IMR-90 (cell line): ENCODE measurements at regions not wholly inside any gene's neighbourhood (a gene's known extent, or its start where the extent isn't known, plus 50 kb on each side); places are given as distances from the start of the nearest gene placed in this dataset.

ENCODE experiments used
- ATAC-seq: fragments of 200-7000 bp; cut with Tn5 transposase; 2 replicates; pipeline ENCODE4 v1.9.1; 2020; ENCODE audit warnings: low read depth, mild to moderate bottlenecking, moderate library complexity
- BruUV-seq: library from RNA; stranded (reverse); fragments of 400-500 nt; replicated peaks from 2 replicates; lab custom pipeline; 2021; lab: Mats Ljungman, UMichigan
- CTCF ChIA-PET: fragments of 300-600 bp; formaldehyde crosslinking; extraction: SDS; loops from one replicate; lab custom pipeline; 2021; ENCODE audit warnings: antibody characterized with exemption; lab: Yijun Ruan, JAX
- POLR2A ChIA-PET: fragments of 300-600 bp; sonication (Branson Sonifier 250); formaldehyde crosslinking; loops from one replicate; lab custom pipeline; 2022; ENCODE audit warnings: antibody characterized with exemption; ENCODE audit not compliant: unreplicated experiment; lab: Charles Lee
- DNase-seq: peaks from one replicate; pipeline ENCODE4 v3.0.0; 2013
- H2AFZ ChIP-seq: replicated peaks from 2 replicates; pipeline ENCODE3; 2013; ENCODE audit warnings: low read length, mild to moderate bottlenecking; ENCODE audit not compliant: poor library complexity
- H2AK5ac ChIP-seq: 2 replicates; pipeline ENCODE4 v1.6.1; 2013; ENCODE audit warnings: low read depth, low read length, inconsistent platforms
- H2AK9ac ChIP-seq: replicated peaks from 2 replicates; pipeline ENCODE3; 2013; ENCODE audit warnings: mild to moderate bottlenecking, low read depth, low read length, moderate library complexity; ENCODE audit not compliant: poor library complexity
- H2BK120ac ChIP-seq: 2 replicates; pipeline ENCODE4 v1.6.1; 2013; ENCODE audit warnings: low read depth, low read length, inconsistent platforms
- H2BK15ac ChIP-seq: 3 replicates; pipeline ENCODE4 v1.6.1; 2013; ENCODE audit warnings: low read depth, low read length, inconsistent platforms
- H2BK20ac ChIP-seq: 2 replicates; pipeline ENCODE4 v1.6.1; 2013; ENCODE audit warnings: low read depth, mild to moderate bottlenecking, inconsistent platforms, low read length, moderate library complexity
- H2BK5ac ChIP-seq: 2 replicates; pipeline ENCODE4 v1.6.1; 2013; ENCODE audit warnings: mild to moderate bottlenecking, low read depth, low read length, inconsistent platforms; ENCODE audit not compliant: poor library complexity, severe bottlenecking
- H3K14ac ChIP-seq: replicated peaks from 2 replicates; pipeline ENCODE4 v1.6.1; 2013; ENCODE audit warnings: low read depth, low read length, inconsistent platforms
- H3K18ac ChIP-seq: 2 replicates; pipeline ENCODE4 v1.6.1; 2013; ENCODE audit warnings: low read depth, low read length, control low read depth
- H3K23ac ChIP-seq: 2 replicates; pipeline ENCODE4 v1.6.1; 2013; ENCODE audit warnings: low read depth, low read length, inconsistent platforms
- H3K27ac ChIP-seq: 2 replicates; pipeline ENCODE4 v1.5.1; 2013; ENCODE audit warnings: mild to moderate bottlenecking, control low read depth, low read length; ENCODE audit not compliant: insufficient read depth
- H3K27me3 ChIP-seq: 2 replicates; pipeline ENCODE4 v1.6.1; 2013; ENCODE audit warnings: low read length; ENCODE audit not compliant: control insufficient read depth, insufficient read depth
- H3K36me3 ChIP-seq: 2 replicates; pipeline ENCODE4 v1.6.1; 2013; ENCODE audit warnings: low read length, mixed read lengths; ENCODE audit not compliant: control insufficient read depth, insufficient read depth
- H3K4ac ChIP-seq: 2 replicates; pipeline ENCODE4 v1.6.1; 2013; ENCODE audit warnings: low read depth, low read length, inconsistent platforms
- H3K4me1 ChIP-seq: 2 replicates; pipeline ENCODE4 v1.6.1; 2013; ENCODE audit warnings: low read length, mixed read lengths; ENCODE audit not compliant: control insufficient read depth, insufficient read depth
- H3K4me2 ChIP-seq: 2 replicates; pipeline ENCODE4 v1.6.1; 2013; ENCODE audit warnings: low read depth, mild to moderate bottlenecking, control low read depth, low read length, moderate library complexity
- H3K4me3 ChIP-seq: 2 replicates; pipeline ENCODE4 v1.5.1; 2013; ENCODE audit warnings: low read depth, mild to moderate bottlenecking, control low read depth, low read length, moderate library complexity; ENCODE audit not compliant: insufficient read depth
- H3K56ac ChIP-seq: 2 replicates; pipeline ENCODE4 v1.6.1; 2013; ENCODE audit warnings: low read length, inconsistent platforms; ENCODE audit not compliant: insufficient read depth; ENCODE audit errors: extremely low read depth
- H3K79me1 ChIP-seq, 2 experiments: 2 replicates each; pipeline ENCODE4 v1.6.1; 2013; ENCODE audit warnings: low read length in 2 of 2, inconsistent platforms in 1 of 2, low read depth in 1 of 2
- H3K9ac ChIP-seq: 2 replicates; pipeline ENCODE4 v1.6.1; 2013; ENCODE audit warnings: low read depth, low read length, control low read depth
- H3K9me1 ChIP-seq: 2 replicates; pipeline ENCODE4 v1.6.1; 2013; ENCODE audit warnings: low read length, inconsistent platforms; ENCODE audit not compliant: insufficient read depth
- H3K9me3 ChIP-seq: 2 replicates; pipeline ENCODE4 v1.6.1; 2013; ENCODE audit warnings: low read length; ENCODE audit not compliant: control insufficient read depth, insufficient read depth
- H4K20me1 ChIP-seq: 2 replicates; pipeline ENCODE4 v1.6.1; 2013; ENCODE audit warnings: low read length, inconsistent platforms; ENCODE audit not compliant: insufficient read depth
- H4K5ac ChIP-seq: 2 replicates; pipeline ENCODE4 v1.6.1; 2013; ENCODE audit warnings: mild to moderate bottlenecking, low read depth, low read length, control low read depth
- H4K8ac ChIP-seq, 2 experiments: 2 replicates each; pipeline ENCODE4 v1.6.1; 2013; ENCODE audit warnings: low read depth in 2 of 2, low read length in 2 of 2, control low read depth in 1 of 2, inconsistent platforms in 1 of 2
- H4K91ac ChIP-seq: 2 replicates; pipeline ENCODE4 v1.6.1; 2013; ENCODE audit warnings: low read depth, low read length, inconsistent platforms; ENCODE audit not compliant: insufficient read depth
- CEBPB ChIP-seq: IDR thresholded peaks from 2 replicates; pipeline ENCODE4 v1.6.1; 2012; ENCODE audit warnings: low read depth, low read length, improper control_type of control experiment
- CHD1 ChIP-seq: IDR thresholded peaks from 2 replicates; pipeline ENCODE4 v1.6.1; 2012; ENCODE audit warnings: low read depth, low read length, improper control_type of control experiment
- FOS ChIP-seq: fragments of 150-350 bp; IDR thresholded peaks from 2 replicates; pipeline ENCODE4 v1.6.1; 2016; ENCODE audit warnings: low read depth, low read length
- MAFK ChIP-seq: IDR thresholded peaks from 2 replicates; pipeline ENCODE4 v1.6.1; 2012; ENCODE audit warnings: low read depth, low read length, improper control_type of control experiment
- MAZ ChIP-seq: IDR thresholded peaks from 2 replicates; pipeline ENCODE4 v1.6.1; 2012; ENCODE audit warnings: low read depth, mild to moderate bottlenecking, low read length, improper control_type of control experiment, moderate library complexity, borderline replicate concordance
- MXI1 ChIP-seq: IDR thresholded peaks from 2 replicates; pipeline ENCODE4 v1.6.1; 2012; ENCODE audit warnings: low read depth, mild to moderate bottlenecking, low read length, moderate library complexity, borderline replicate concordance
- NFE2L2 ChIP-seq: fragments of 150-350 bp; IDR thresholded peaks from 2 replicates; pipeline ENCODE4 v1.6.1; 2016; ENCODE audit warnings: low read depth, mild to moderate bottlenecking, low read length
- POLR2A ChIP-seq: IDR thresholded peaks from 2 replicates; pipeline ENCODE4 v1.6.1; 2012; ENCODE audit warnings: mild to moderate bottlenecking, low read depth, low read length
- RAD21 ChIP-seq: IDR thresholded peaks from 2 replicates; pipeline ENCODE4 v1.6.1; 2012; ENCODE audit warnings: low read length, improper control_type of control experiment
- RCOR1 ChIP-seq: IDR thresholded peaks from 2 replicates; pipeline ENCODE4 v1.6.1; 2012; ENCODE audit warnings: mild to moderate bottlenecking, low read length, improper control_type of control experiment; ENCODE audit not compliant: insufficient replicate concordance
- RFX5 ChIP-seq: IDR thresholded peaks from 2 replicates; pipeline ENCODE4 v1.8.0; 2012; ENCODE audit warnings: low read depth, mild to moderate bottlenecking, low read length, moderate library complexity
- SMC3 ChIP-seq: fragments of 150-350 bp; IDR thresholded peaks from 2 replicates; pipeline ENCODE4 v1.6.1; 2016; ENCODE audit warnings: low read depth, mild to moderate bottlenecking, antibody characterized with exemption, low read length, moderate library complexity
- WGBS, 2 experiments: methylation state at CpG; one replicate each; pipeline versions ENCODE4 v1.1.5 to v1.1.7; 2013; ENCODE audit warnings: missing lambda C conversion rate in 2 of 2; ENCODE audit not compliant: insufficient read length in 1 of 2; ENCODE audit errors: extremely low coverage in 2 of 2; 5-methylcytosine and 5-hydroxymethylcytosine counted together
- dilution Hi-C: fragments of 300-500 bp; cut with HindIII; formaldehyde crosslinking; loops from one replicate; pipeline ENCODE4 v1.14.3; 2018; ENCODE audit warnings: low sequenced_read_pairs; ENCODE audit not compliant: unreplicated experiment
- in situ Hi-C: fragments of 300-500 bp; cut with MboI; formaldehyde crosslinking; loops from 3 replicates; pipeline ENCODE4 v1.14.3; 2019; ENCODE audit warnings: low sequenced_read_pairs, inconsistent platforms, mixed read lengths
- intact Hi-C: fragments of 100-400 bp; cut with micrococcal nuclease; formaldehyde crosslinking; loops from 2 replicates; pipeline ENCODE4 v1.10.0; 2022
- TF ChIP-seq, protein P1 (sequence below): fragments of 150-350 bp; IDR thresholded peaks from 2 replicates; pipeline ENCODE4 v1.6.1; 2017; ENCODE audit warnings: mild to moderate bottlenecking, antibody characterized with exemption, low read length, low read depth
- TF ChIP-seq, protein P2 (sequence below): fragments of 150-350 bp; IDR thresholded peaks from 2 replicates; pipeline ENCODE4 v1.6.1; 2016; ENCODE audit warnings: low read depth, mild to moderate bottlenecking, low read length, moderate library complexity, borderline replicate concordance
- TF ChIP-seq, protein P3 (sequence below): conservative IDR thresholded peaks from 2 replicates; pipeline ENCODE4 v1.5.1; 2012; ENCODE audit warnings: mild to moderate bottlenecking, low read depth, low read length, improper control_type of control experiment

DNA sequence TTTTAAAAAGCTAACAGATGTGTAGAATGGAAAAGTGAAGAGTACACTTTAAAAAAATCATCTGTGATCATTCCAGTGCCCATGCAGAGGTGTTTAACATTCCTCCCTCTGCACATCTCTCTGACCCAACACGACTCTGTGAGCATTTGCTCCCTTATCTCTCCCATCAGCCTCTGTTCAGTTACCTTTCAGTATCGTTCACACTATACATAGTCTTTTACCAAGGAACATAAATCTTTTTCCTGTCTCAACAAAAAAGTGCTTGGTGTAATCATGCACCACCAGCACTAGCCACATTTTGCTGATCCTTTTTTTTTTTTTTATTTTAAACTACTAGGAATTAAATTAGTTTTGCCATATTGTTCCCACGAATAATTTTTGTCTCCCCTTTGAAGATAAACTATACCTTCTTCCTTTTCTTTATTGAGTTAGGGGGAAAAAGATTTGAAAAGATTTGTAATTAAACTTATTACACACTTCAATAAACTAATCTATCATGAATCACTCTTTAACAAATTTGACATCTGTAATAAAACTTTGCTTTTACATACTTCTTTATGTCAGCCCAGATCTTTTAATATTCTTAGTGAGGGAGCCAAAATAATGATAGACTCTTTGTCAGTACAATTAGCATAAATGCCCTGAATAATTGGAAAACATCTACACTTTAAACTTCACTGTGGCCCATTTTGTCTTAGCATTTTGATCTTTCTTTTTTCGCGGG is 489.8 kb upstream of the FANCL start:
- Histone ChIP-seq H3K4ac (no peak overlapping the region), H4K5ac (no peak overlapping the region), H2BK5ac (no peak overlapping the region), H3K4me1 (no peaks in the 10 kb centered on the region), H4K8ac (no peak overlapping the region), H3K9ac (no peak overlapping the region), H4K20me1 (no peaks in the 10 kb centered on the region), H3K14ac (no peak overlapping the region), H2BK120ac (no peak overlapping the region), H3K27ac (no peak overlapping the region), H3K79me1 (no peaks in the 10 kb centered on the region), H3K56ac (no peak overlapping the region), H3K9me3 (no peaks in the 10 kb centered on the region), H2AK5ac (no peak overlapping the region), H3K9me1 (no peaks in the 10 kb centered on the region), H2AK9ac (no peak overlapping the region), H3K18ac (no peak overlapping the region), H2BK15ac (no peak overlapping the region), H4K91ac (no peak overlapping the region), H3K4me3 (no peak overlapping the region), H2AFZ (no peak overlapping the region), H3K27me3 (no peaks in the 10 kb centered on the region), H3K36me3 (no peaks in the 10 kb centered on the region), H2BK20ac (no peak overlapping the region), H3K4me2 (no peak overlapping the region), H3K23ac (no peak overlapping the region)
- CTCF ChIA-PET, result interaction anchor here (1.0 kb wide), 1 partner anchor 9 kb away, joined by 3 read pairs; no protein-coding TSS in a partner anchor
- dilution Hi-C loops (no loop called here), in situ Hi-C loops (no loop called here), intact Hi-C loops (no loop called here)
- TF ChIP-seq, protein P1, sequence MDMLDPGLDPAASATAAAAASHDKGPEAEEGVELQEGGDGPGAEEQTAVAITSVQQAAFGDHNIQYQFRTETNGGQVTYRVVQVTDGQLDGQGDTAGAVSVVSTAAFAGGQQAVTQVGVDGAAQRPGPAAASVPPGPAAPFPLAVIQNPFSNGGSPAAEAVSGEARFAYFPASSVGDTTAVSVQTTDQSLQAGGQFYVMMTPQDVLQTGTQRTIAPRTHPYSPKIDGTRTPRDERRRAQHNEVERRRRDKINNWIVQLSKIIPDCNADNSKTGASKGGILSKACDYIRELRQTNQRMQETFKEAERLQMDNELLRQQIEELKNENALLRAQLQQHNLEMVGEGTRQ, result no peak
- TF ChIP-seq, protein P2, sequence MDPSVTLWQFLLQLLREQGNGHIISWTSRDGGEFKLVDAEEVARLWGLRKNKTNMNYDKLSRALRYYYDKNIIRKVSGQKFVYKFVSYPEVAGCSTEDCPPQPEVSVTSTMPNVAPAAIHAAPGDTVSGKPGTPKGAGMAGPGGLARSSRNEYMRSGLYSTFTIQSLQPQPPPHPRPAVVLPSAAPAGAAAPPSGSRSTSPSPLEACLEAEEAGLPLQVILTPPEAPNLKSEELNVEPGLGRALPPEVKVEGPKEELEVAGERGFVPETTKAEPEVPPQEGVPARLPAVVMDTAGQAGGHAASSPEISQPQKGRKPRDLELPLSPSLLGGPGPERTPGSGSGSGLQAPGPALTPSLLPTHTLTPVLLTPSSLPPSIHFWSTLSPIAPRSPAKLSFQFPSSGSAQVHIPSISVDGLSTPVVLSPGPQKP, result no peak
- TF ChIP-seq MXI1 (no peak), RAD21 (no peak), CHD1 (no peak), MAFK (no peak), SMC3 (no peak), POLR2A (no peak), FOS (no peak), MAZ (no peak), NFE2L2 (no peak), RFX5 (no peak), CEBPB (no peak), RCOR1 (no peak)
- TF ChIP-seq, protein P3, sequence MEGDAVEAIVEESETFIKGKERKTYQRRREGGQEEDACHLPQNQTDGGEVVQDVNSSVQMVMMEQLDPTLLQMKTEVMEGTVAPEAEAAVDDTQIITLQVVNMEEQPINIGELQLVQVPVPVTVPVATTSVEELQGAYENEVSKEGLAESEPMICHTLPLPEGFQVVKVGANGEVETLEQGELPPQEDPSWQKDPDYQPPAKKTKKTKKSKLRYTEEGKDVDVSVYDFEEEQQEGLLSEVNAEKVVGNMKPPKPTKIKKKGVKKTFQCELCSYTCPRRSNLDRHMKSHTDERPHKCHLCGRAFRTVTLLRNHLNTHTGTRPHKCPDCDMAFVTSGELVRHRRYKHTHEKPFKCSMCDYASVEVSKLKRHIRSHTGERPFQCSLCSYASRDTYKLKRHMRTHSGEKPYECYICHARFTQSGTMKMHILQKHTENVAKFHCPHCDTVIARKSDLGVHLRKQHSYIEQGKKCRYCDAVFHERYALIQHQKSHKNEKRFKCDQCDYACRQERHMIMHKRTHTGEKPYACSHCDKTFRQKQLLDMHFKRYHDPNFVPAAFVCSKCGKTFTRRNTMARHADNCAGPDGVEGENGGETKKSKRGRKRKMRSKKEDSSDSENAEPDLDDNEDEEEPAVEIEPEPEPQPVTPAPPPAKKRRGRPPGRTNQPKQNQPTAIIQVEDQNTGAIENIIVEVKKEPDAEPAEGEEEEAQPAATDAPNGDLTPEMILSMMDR, result no peak
- DNase-seq (no peak), ATAC-seq (no peak)
- WGBS, 2 experiments, result 20% methylated on average over 1 of the region's 5 CpGs; no CpG with 5 or more reads in 1 of the 2 experiments
- no TSS peak for BruUV-seq
- POLR2A ChIA-PET, result no interaction called here
